ENCODE measurements at regions not wholly inside any gene's neighbourhood (a gene's known extent, or its start where the extent isn't known, plus 50 kb on each side); places are given as distances from the start of the nearest gene placed in this dataset.
"Not testable (repeated sequence)": the region's sequence is repeated elsewhere in the genome, so short reads cannot be mapped to it uniquely, and the experiment has no call there.

DNA sequence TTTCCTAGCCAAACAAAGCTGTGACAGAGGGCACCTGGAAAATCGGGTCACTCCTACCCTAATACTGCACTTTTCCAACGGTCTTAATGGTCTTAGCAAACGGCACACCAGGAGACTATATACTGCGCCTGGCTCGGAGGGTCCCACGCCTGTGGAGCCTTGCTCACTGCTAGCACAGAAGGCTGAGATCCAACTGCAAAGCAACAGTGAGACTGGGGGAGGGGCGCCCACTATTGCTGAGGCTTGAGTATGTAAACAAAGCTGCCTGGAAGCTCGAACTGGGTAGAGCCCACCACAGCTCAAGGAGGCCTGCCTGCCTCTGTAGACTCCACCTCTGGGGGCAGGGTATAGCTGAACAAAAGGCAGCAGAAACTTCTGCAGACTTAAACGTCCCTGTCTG lies 931.7 kb upstream of the ATXN7L3B start:
- TF ChIP-seq, protein P1, sequence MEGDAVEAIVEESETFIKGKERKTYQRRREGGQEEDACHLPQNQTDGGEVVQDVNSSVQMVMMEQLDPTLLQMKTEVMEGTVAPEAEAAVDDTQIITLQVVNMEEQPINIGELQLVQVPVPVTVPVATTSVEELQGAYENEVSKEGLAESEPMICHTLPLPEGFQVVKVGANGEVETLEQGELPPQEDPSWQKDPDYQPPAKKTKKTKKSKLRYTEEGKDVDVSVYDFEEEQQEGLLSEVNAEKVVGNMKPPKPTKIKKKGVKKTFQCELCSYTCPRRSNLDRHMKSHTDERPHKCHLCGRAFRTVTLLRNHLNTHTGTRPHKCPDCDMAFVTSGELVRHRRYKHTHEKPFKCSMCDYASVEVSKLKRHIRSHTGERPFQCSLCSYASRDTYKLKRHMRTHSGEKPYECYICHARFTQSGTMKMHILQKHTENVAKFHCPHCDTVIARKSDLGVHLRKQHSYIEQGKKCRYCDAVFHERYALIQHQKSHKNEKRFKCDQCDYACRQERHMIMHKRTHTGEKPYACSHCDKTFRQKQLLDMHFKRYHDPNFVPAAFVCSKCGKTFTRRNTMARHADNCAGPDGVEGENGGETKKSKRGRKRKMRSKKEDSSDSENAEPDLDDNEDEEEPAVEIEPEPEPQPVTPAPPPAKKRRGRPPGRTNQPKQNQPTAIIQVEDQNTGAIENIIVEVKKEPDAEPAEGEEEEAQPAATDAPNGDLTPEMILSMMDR (IDR thresholded peaks at IDR 0.05): not testable (repeated sequence)
- TF ChIP-seq POLR2A (IDR thresholded peaks at IDR 0.05): not testable (repeated sequence)
